Fibroblast of peridontal ligament (primary cell): ENCODE measurements at regions not wholly inside any gene's neighbourhood (a gene's known extent, or its start where the extent isn't known, plus 50 kb on each side); places are given as distances from the start of the nearest gene placed in this dataset.
A peak's percentile ranks its signal among the peaks of the same experiment; 100 is the strongest.

Experiments
- DNase-seq: peaks from one replicate; pipeline ENCODE4 v3.0.0-alpha.2; 2010; ENCODE audit errors: extremely low read depth

- no peak for DNase-seq
These were observed 341.8 kb downstream of the TMEM182 start for GRCh38 chr2:103103678-103104077.

GRCh38 chr2:103119352-103119751, 357.5 kb downstream of the TMEM182 start:
- DNase-seq: no peak

- DNase-seq: no peak
These were observed 359.3 kb downstream of the TMEM182 start for GRCh38 chr2:103121106-103121505.

GRCh38 chr2:103123516-103123915, 361.7 kb downstream of the TMEM182 start:
- no peak for DNase-seq

- no peak for DNase-seq
These were observed 369.0 kb downstream of the TMEM182 start for GRCh38 chr2:103130857-103131256.

- no peak for DNase-seq
These were observed 370.8 kb downstream of the TMEM182 start for GRCh38 chr2:103132536-103133217.

GRCh38 chr2:103135679-103136078, 373.8 kb downstream of the TMEM182 start:
- DNase-seq: no peak

GRCh38 chr2:103138123-103138901, 376.5 kb downstream of the TMEM182 start:
- DNase-seq: no peak

GRCh38 chr2:103139628-103140268, 377.9 kb downstream of the TMEM182 start:
- no peak for DNase-seq

- no peak for DNase-seq
These were observed 383.0 kb downstream of the TMEM182 start for GRCh38 chr2:103144837-103145236.

GRCh38 chr2:103145739-103146138, 383.9 kb downstream of the TMEM182 start:
- DNase-seq: no peak

GRCh38 chr2:103151046-103151445, 389.2 kb downstream of the TMEM182 start:
- DNase-seq: no peak

GRCh38 chr2:103152556-103152955, 390.7 kb downstream of the TMEM182 start:
- DNase-seq: no peak

- no peak for DNase-seq
These were observed 391.9 kb downstream of the TMEM182 start for GRCh38 chr2:103153580-103154284.

GRCh38 chr2:103155308-103155707, 393.5 kb downstream of the TMEM182 start:
- DNase-seq: no peak

- DNase-seq: no peak
These were observed 397.2 kb downstream of the TMEM182 start for GRCh38 chr2:103159018-103159417.

GRCh38 chr2:103161456-103162289, 399.8 kb downstream of the TMEM182 start:
- peak; percentile 2 for DNase-seq

- DNase-seq: no peak
These were observed 402.9 kb downstream of the TMEM182 start for GRCh38 chr2:103164748-103165147.

GRCh38 chr2:103165836-103166235, 404.0 kb downstream of the TMEM182 start:
- DNase-seq: no peak

GRCh38 chr2:103166456-103167324, 404.9 kb downstream of the TMEM182 start:
- no peak for DNase-seq
